DND-41 (cell line): ENCODE measurements at regions not wholly inside any gene's neighbourhood (a gene's known extent, or its start where the extent isn't known, plus 50 kb on each side); places are given as distances from the start of the nearest gene placed in this dataset.

Experiments used
- ATAC-seq: fragments of 200-7000 bp; cut with Tn5 transposase; 3 replicates; pipeline ENCODE4 v1.9.1; 2021; ENCODE audit warnings: low read depth; ENCODE audit not compliant: insufficient read depth
- DNase-seq: peaks from one replicate; pipeline ENCODE4 v3.0.0-alpha.2; 2020
- H2AFZ ChIP-seq: 2 replicates; pipeline ENCODE4 v1.6.0; 2012; ENCODE audit warnings: low read depth, low read length
- H3K27ac ChIP-seq: 2 replicates; pipeline ENCODE4 v1.5.1; 2012; ENCODE audit warnings: low read length, inconsistent platforms
- H3K27me3 ChIP-seq: fragments of 200-600 bp; sonication (generic); 2 replicates; pipeline ENCODE4 v1.6.0; 2012; ENCODE audit warnings: low read length, mild to moderate bottlenecking, inconsistent platforms; ENCODE audit not compliant: insufficient read depth, poor library complexity
- H3K36me3 ChIP-seq: 2 replicates; pipeline ENCODE4 v1.5.1; 2012; ENCODE audit warnings: low read length, inconsistent platforms; ENCODE audit not compliant: insufficient read depth
- H3K4me1 ChIP-seq: 2 replicates; pipeline ENCODE4 v1.5.1; 2012; ENCODE audit warnings: mild to moderate bottlenecking, low read length; ENCODE audit not compliant: insufficient read depth
- H3K4me2 ChIP-seq: 2 replicates; pipeline ENCODE4 v1.6.0; 2012; ENCODE audit warnings: mild to moderate bottlenecking, moderate library complexity, low read length, inconsistent platforms; ENCODE audit not compliant: insufficient read depth
- H3K4me3 ChIP-seq, 2 experiments: fragments of 200-600 bp in 1 of 2; shearing (Covaris generic) in 1 of 2; 2 replicates each; pipeline ENCODE4 v1.5.1; 2012 to 2016; ENCODE audit warnings: inconsistent platforms in 2 of 2, low read length in 2 of 2, mild to moderate bottlenecking in 2 of 2, low read depth in 1 of 2, moderate library complexity in 1 of 2
- H3K79me2 ChIP-seq: 2 replicates; pipeline ENCODE4 v1.6.0; 2012; ENCODE audit warnings: low read length, inconsistent platforms; ENCODE audit not compliant: insufficient read depth
- H3K9ac ChIP-seq: 2 replicates; pipeline ENCODE4 v1.6.0; 2012; ENCODE audit warnings: low read depth, mild to moderate bottlenecking, inconsistent platforms, low read length, moderate library complexity
- H3K9me3 ChIP-seq: 2 replicates; pipeline ENCODE4 v1.5.1; 2012; ENCODE audit warnings: low read length, moderate library complexity, mild to moderate bottlenecking, inconsistent platforms; ENCODE audit not compliant: insufficient read depth, severe bottlenecking
- H4K20me1 ChIP-seq: 2 replicates; pipeline ENCODE4 v1.6.0; 2012; ENCODE audit warnings: low read length; ENCODE audit not compliant: insufficient read depth
- EZH2 ChIP-seq: IDR thresholded peaks from 3 replicates; pipeline ENCODE4 v1.6.1; 2012; ENCODE audit warnings: borderline replicate concordance, low read depth, mild to moderate bottlenecking, moderate library complexity, low read length, inconsistent platforms; ENCODE audit not compliant: severe bottlenecking
- TF ChIP-seq, protein P1 (sequence below): IDR thresholded peaks from 2 replicates; pipeline ENCODE4 v1.5.1; 2012; ENCODE audit warnings: borderline replicate concordance, low read length, moderate library complexity, mild to moderate bottlenecking; ENCODE audit not compliant: poor library complexity, severe bottlenecking; ENCODE audit errors: extremely low read depth

DNA sequence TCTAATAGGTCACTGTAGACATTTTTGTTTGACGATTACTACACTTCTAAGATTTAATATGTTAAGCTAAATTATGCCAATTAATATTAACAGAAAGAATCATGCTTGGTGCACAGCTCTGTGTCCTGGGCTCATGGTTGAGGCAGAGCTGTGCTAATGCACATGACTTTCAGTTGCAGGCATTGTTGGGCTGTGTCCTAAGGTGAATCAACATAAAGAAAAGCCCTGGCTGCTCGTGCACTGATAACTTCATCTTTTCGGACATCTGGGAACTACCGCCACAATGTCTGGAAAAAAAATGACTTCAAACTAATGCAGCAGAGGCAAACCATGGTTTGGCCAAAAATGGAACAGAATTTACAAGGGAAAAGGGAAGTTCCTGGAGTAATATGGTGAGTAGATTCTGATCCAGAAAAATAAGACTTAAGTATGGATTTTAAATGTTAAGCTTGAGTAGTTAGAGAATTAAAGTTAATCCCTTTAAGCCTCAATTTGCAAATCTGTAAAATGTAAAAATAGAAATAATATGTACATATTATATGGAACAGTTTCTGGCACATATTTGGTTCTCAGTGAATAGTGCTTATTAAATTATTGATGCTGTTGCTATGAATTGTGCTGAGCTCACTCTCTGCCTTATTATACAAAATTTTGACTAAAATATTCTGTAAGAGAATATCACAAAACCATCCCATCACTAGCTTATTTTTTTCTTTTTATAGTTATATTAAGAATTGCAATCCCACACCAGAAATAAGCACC lies 186.1 kb downstream of the BRINP2 start:
- Histone ChIP-seq H3K4me3 (no peak overlapping the region), H2AFZ (no peak overlapping the region), H3K79me2 (no peaks in the 10 kb centered on the region), H3K4me2 (no peak overlapping the region), H3K9ac (no peak overlapping the region), H3K27ac (no peak overlapping the region), H3K4me1 (no peaks in the 10 kb centered on the region), H3K36me3 (no peaks in the 10 kb centered on the region), H3K27me3 (no peaks in the 10 kb centered on the region), H3K9me3 (no peaks in the 10 kb centered on the region), H4K20me1 (no peaks in the 10 kb centered on the region)
- ATAC-seq (no peak), DNase-seq (no peak)
- TF ChIP-seq, protein P1, sequence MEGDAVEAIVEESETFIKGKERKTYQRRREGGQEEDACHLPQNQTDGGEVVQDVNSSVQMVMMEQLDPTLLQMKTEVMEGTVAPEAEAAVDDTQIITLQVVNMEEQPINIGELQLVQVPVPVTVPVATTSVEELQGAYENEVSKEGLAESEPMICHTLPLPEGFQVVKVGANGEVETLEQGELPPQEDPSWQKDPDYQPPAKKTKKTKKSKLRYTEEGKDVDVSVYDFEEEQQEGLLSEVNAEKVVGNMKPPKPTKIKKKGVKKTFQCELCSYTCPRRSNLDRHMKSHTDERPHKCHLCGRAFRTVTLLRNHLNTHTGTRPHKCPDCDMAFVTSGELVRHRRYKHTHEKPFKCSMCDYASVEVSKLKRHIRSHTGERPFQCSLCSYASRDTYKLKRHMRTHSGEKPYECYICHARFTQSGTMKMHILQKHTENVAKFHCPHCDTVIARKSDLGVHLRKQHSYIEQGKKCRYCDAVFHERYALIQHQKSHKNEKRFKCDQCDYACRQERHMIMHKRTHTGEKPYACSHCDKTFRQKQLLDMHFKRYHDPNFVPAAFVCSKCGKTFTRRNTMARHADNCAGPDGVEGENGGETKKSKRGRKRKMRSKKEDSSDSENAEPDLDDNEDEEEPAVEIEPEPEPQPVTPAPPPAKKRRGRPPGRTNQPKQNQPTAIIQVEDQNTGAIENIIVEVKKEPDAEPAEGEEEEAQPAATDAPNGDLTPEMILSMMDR = no peak
- TF ChIP-seq EZH2 = no peak

DNA sequence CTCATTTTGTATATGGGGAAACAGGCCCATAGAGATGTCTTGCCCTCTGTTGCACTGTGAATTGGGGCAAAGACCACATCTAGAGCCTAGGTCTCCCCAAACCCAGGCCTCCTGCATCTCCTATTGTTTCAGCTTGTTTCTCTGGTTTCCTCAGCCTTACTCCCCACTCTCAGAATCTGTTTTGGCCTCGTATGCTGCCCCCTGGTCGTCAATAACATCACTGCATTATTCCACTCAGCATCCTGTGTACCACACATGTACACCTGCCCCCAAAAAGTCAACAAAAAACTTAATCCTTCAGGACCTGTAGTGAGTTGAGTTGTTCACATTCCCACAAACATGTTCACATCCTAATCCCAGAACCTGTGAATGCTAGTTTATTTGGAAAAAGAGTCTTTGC lies 184.8 kb downstream of the BRINP2 start:
- Histone ChIP-seq H3K79me2 (no peaks in the 10 kb centered on the region), H3K9me3 (no peaks in the 10 kb centered on the region), H3K9ac (no peak overlapping the region), H3K36me3 (no peaks in the 10 kb centered on the region), H3K27me3 (no peaks in the 10 kb centered on the region), H3K4me2 (no peak overlapping the region), H2AFZ (no peak overlapping the region), H3K4me3 (no peak overlapping the region), H3K27ac (no peak overlapping the region), H4K20me1 (no peaks in the 10 kb centered on the region), H3K4me1 (no peaks in the 10 kb centered on the region)
- TF ChIP-seq, protein P1 = peak; percentile 23
- TF ChIP-seq EZH2 = no peak
- DNase-seq (peak; percentile 8), ATAC-seq (no peak)

DNA sequence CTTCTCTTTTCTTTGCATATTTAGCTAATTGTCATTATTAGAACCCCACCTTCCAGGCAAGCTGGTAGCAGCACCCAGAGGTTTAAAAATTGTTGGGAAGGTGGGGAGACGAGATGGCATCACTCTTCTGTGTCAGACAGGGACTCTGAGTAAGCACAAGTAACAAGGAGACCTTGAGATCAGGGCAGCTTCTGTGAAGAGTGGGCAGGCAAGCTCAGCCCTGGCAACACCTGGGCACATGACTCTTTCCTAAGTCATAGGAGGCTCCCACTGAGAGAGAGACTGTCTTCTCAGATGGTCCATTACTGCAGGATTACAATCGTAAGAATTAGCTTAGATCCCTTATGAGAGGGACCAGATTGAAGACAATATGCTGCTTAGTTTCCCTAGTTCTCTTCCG lies 183.5 kb downstream of the BRINP2 start:
- H3K4me2 ChIP-seq = no peak overlapping the region
- no peak overlapping the region for H3K27ac ChIP-seq
- H3K36me3 ChIP-seq = no peaks in the 10 kb centered on the region
- no peak overlapping the region for H3K9ac ChIP-seq
- no peak for TF ChIP-seq EZH2
- TF ChIP-seq, protein P1 = no peak
- H3K27me3 ChIP-seq = no peaks in the 10 kb centered on the region
- H3K4me3 ChIP-seq = no peak overlapping the region
- no peaks in the 10 kb centered on the region for H3K9me3 ChIP-seq
- H3K4me1 ChIP-seq = no peaks in the 10 kb centered on the region
- no peaks in the 10 kb centered on the region for H3K79me2 ChIP-seq
- no peaks in the 10 kb centered on the region for H4K20me1 ChIP-seq
- H2AFZ ChIP-seq = no peak overlapping the region
- ATAC-seq (no peak), DNase-seq (no peak)
